Inflammatory macrophage (primary cell): ENCODE measurements at regions not wholly inside any gene's neighbourhood (a gene's known extent, or its start where the extent isn't known, plus 50 kb on each side); places are given as distances from the start of the nearest gene placed in this dataset.
"Not testable (repeated sequence)": the region's sequence is repeated elsewhere in the genome, so short reads cannot be mapped to it uniquely, and the experiment has no call there.

Experiments
- DNase-seq, 2 donors: peaks; one replicate each; pipeline ENCODE4 v3.0.0-alpha.2; 2020 to 2022

DNA sequence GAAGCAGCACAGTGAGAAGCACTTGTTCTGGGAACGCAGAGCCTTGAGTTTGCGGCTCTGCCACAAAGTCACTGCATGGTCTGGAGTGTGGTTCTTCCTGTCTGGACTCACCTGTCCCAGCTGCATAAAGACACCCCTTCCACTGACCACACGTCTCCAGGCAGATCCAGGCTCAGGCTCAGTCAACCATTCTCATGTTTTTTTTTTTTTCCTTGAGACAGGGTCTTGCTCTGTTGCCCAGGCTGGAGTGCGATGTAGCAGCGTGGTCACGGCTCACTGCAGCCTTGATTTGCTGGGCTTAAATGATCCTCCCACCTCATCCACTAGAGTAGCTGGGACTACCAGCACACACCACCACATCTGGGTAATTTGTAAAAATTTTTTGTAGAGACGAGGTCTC lies 102.9 kb upstream of the KLF4 start:
- DNase-seq = no peak

DNA sequence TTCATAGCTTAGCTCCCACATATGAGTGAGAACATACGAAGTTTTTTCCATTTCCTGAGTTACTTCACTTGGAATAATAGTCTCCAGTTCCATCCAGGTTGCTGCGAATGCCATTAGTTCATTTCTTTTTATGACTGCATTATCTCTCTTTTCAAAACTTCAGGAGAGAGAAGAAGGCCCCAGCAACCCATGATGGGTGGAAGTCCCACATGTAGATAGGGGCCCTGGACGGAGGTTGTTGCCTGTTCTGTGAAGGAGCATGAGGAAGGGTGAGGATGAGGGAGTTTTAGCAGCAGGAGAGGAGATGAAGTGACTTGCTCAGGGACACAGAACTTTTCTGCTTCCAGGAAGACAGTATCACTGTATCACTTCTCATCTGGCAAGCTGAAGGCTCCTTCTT lies 102.2 kb upstream of the KLF4 start:
- DNase-seq = no peak

DNA sequence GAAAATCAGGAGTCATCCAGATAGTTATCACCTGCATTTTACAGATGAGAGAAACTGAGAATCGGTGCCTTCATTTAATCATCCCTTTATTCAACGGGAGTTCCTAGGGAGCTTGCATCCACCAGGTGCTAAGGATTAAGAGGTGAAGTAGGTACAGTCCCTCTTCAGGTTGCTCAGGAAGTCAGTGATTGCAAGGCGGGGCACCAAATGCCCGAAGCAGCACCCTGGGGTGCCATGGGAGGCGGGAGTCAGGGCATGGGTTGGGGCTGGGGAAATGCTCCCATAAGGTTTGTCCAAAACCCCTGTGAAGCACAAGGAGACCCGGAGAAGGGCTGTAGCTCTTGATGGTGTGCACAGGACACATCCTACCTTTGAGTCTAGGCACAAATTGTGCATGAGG lies 98.8 kb upstream of the KLF4 start:
- DNase-seq = no peak

DNA sequence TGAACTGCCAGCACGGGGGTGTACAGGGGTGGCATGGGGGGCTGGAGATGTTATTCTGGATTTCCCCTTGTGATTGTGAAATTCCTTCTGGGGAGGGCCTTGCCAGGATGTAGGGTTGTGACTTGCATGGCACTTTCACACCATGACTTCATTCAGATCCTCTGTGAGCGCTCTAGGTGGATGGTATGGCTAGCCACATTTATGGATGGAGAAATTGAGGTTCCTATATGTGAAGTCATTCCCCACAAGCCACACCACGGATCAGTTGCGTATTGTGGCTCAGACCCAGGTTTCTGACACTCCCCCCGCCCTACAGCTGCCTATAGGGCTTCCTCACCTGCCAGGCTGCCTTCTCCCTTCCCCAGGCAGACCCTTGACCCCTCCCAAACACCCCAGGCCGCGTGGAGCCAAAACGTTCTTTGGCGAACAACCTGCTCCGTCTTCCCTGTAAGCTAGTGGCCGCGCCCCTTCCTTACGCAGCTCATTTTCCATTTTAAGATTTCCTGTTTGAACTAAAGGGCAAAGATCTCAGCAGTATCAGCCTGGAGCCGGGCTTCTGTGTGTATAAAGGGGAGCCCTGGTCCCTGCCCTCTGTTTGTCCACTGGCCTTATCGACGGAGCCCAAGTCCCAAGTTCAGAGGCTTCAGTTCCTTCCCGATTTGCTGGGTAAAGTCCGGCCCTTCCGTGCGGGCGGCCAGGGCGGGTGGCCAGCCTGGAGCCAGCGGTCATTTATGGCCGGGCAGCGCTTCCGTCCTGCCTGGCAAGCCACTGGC lies 97.8 kb upstream of the KLF4 start:
- peak; percentile 46 to 49 for DNase-seq

DNA sequence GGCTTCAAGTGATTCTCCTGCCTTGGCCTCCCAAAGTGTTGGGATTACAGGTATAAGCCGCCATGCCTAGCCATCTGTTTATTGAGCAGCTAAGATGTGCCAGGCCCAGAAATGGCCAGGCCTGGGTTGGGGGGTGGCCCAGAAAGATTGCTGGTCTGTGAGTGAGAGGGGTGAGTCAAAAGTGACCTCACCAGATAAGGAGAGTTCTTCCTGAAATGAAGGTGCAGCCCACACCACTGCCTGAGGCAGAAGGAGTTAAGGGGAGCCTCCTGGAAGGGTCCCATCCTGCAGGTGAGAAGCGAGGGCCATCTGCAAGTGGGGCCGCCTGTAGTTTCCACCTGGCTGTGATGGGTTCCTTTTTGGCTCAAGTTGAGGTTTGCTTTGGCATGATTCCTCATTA lies 96.9 kb upstream of the KLF4 start:
- DNase-seq = no peak

DNA sequence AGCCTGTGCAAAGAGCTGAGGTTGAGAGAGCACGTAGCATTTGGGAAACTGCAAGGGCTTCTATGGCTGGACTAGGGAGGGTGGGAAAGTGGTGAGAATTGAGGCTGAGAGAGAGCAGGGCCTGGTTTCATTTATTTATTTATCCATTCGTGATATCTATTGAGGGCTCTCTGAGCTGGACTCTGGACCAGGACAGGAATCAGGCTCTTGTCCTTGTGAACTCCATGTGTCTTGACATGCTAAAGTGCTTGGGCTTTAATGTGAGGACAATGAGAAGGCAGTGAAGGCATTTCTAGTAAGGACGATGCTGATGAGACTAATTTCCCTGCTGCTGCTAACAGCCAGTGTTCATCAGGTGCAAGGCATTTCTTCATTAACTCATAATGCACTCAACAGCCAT lies 95.9 kb upstream of the KLF4 start:
- DNase-seq = no peak

DNA sequence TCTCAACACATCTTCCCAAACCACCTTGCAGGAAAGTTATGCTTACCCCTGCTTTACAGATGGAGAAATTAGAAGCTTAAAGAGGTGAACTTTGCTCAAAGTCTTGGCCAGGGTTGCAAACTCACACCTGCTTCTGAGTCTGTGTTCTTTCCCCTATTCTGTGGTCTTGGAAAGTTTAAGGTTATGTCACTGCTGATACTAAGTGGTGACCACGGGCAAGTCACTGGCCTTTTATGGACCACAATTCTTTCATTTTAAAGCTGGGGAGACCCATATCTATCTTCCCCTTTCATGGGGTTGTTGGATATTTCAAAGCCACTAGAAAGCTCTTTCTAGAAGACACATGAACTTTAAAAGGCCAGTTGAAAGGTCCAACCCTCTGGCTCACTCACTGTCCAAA lies 95.4 kb upstream of the KLF4 start:
- no peak for DNase-seq

DNA sequence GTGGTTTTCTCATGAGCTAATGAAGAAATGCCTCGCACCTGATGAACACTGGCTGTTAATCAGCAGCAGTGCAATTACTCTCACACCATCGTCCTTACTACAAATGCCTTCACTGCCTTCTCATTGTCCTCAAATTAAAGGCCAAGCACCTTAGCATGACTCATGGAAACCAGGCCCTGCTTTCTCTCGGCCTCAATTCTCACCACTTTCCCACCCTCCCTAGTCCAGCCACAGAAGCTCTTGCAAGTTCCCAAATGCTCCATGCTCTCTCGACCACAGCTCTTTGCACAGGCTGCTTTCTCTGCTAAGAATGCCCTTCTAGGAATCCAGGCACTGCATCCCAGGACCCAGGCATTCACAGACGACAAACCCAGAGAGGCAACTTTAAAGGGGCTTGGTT lies 94.6 kb upstream of the KLF4 start:
- DNase-seq = no peak

DNA sequence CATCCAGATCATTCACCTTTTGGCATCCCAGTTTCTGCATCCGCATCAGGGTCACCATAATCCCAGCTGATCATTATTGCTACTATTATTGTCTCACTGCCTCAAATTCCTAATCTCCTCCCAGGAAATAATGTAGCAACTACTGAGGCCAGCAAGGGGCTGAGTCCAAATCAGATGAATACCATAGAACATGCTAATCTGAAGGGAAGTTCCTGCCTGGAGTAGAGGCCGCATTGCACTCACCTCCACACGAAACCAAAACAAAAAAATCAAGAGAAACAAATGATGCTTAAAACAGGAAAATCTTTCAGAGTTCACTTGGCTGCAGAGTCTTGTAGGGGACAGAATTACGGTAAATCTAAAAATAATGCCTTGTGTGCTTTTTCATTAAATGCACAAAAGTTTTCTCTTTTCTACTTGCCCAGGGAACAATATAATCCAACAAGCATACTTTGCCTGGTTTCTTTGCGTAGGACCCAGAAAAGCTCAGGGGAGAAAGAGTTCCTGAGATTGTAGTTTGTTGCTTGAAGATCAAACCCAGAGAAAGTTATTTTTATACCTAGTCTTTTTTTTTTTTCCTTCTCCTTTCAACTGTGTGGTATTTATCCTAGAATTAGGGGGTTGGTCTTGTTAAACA lies 87.7 kb upstream of the KLF4 start:
- DNase-seq = no peak

DNA sequence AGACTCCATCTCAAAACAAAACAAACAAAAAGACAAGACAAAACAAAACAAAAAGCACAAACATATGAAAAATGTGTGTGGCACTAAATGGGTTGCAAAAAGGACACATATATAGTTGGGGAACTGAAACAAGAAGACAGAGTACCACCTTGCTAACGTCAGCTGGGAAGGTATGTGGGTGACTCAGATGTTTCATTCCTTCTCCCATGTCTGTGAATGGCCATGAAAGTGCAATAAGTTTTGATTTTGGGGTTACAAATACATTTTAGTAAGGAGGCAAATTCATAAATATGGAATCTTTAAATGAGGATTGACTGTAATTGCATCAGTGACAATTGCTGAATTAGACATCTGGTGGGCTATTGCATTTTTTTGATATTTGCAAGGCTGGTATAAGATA lies 81.6 kb upstream of the KLF4 start:
- DNase-seq = no peak

DNA sequence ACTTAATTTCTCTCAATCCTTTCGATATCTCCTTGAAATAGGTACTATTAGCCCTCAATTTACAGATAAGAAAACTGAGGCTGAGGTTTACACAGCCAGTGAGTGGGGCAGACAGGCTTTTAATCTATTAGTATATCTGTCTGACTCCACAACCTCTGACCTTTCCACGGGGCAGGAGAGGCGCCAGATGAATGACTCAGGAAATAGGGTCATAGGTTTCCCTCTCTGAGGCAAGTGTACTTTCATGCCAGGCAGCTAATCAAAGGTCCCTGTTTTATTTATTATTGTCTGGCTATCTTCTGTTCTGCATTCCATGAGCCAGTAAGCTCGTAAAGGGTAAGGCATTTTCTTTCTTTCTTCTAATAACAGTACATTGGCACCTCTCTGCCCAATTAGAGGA lies 79.6 kb upstream of the KLF4 start:
- no peak for DNase-seq

DNA sequence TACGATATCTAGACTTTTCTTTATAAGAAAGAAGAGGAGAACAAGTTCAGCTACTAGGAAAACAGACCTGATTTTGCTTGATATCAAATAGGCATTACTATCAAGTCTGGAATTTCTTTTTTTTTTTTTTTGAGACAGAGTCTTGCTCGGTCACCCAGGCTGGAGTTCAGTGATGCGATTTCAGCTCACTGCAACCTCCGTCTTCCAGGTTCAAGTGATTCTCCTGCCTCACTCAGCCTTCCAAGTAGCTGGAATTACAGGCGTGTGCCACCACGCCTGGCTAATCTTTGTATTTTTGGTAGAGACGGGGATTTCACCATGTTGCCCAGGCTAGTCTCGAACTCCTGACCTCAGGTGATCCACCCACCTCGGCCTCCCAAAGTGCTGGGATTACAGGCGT lies 78.8 kb upstream of the KLF4 start:
- not testable (repeated sequence) for DNase-seq

DNA sequence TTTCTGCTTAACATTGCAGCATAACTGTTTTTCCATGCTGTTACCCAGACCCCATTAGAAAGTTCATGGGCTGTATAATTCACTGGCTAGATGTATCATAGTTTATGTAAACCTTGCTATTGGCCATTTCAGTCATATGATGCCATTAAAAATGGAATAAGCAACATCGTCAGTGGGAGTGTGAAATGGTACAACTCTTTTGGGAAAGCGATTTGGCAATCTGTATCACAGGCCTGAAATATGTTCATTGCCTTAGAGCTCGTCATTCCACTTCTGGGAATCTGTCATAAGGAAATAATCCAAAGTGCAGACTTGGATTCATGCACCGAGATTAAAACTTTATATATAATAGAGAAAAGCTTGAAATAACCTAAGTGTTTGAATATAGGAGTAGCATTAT lies 77.9 kb upstream of the KLF4 start:
- no peak for DNase-seq

DNA sequence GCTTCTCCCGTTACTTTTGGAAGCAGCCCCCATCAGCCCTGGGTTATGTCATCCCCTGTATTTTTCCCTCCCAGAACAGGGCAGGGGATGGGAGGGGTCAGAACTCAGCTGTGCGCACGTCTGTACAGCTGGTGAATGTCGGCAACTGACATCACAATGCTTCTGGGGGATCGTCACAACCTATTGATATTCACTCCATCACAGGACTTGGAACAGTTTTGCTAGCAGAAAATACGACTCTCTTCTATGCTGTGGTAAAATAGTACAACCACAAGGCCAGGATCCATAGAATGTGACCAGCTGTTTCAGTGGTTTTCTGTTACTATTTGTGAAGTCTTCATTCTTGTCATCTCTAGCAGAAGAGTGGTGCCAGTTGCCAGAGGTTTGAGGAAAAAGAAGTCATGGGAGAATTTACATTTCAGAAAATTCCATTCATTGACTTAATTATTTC lies 77.1 kb upstream of the KLF4 start:
- DNase-seq = no peak

DNA sequence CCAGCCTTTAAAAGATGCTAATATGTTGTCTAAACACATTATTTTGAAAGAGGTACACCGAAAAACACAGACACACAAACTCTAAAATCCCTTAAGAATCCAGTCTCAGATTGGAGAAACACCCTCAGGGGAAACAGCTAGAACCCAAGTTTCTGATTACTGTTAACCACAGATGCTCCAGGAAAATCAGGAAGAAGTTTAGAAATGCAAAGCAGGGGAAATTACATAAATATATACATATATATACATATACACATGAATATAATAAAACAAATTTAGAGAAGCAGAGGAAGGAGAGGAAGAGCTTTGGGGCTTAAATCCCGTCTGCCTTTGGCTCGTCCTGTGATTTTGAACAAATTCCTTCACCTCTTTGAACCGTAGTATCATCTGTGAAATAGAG lies 73.2 kb upstream of the KLF4 start:
- no peak for DNase-seq

DNA sequence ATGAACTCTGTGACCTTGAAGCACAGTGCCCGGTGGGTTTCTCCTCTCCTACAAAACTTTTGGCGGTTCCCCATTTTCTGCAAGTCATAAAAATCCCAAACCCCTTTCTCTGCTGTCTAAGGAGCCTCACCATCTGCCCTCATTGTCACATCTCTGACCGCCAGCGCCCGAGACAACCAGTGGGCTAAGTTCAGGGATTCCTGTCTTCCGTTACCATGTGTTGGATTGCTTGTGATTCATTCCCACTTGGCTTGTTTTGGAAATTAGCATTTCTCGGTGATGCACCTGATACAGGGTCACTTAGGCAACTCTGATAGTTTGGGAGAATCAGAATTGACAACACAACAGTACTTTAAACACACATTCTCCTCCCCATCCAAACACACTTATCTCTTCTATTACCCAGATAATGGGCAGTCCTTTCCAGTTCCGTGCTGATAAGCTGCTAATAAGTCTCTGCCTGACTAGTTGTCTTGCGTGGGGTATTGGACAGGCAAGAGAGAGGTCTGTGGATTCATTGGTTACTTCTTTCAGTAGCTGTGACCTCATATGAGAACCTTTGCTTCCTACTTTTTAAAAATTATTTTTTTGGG lies 70.0 kb upstream of the KLF4 start:
- no peak for DNase-seq

DNA sequence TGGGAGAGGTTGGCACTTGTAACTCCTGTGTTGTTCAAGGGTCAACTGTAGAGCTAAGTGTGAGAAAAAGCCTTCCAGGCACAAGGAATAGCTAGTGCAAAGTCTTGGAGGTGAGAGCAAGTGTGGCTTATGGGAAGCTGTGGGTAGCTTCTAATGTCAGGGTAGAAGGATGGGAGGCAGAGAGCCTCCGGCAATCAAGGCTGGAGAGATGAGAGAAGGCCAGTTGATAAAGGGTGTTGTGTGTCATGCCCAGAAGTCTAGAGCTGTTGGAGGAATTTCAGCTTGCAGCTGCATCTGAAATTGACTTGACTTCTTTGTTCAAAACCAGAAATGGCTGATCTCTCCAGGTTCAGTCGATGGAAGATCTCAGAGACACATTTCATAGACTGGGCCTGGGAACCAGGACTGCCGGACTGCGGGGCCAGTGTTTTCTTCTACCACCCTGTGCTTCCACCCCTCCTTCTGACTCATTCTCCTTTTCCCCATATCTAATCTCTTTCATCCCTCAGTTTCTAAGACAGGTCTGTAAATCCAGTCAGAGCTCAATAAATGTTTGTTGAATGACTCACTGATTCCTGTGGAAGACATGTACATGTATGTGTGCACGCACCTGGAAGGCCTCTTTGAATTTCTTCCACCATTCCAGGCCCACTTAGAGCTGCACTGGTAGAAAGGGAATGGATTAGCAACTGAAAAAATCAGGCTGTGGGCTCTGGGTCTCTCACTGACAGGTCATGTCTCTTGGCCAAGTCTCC lies 67.8 kb upstream of the KLF4 start:
- DNase-seq = no peak

DNA sequence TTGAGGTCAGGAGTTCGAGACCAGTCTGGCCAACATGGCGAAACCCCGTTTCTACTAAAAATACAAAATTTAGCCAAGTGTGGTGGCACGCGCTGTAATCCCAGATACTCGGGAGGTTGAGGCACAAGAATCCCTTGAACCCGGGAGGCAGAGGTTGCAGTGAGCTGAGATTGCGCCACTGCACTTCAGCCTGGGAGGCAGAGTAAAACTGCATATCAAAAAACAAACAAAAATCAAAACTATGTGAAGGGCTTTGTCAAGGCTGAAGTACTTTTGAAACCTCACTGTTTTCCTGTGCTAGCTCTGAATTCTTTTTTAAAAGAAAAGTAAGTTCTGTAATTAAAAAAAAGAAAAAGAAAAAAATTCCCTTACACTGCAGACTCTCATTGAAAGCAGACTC lies 65.1 kb upstream of the KLF4 start:
- DNase-seq = no peak

DNA sequence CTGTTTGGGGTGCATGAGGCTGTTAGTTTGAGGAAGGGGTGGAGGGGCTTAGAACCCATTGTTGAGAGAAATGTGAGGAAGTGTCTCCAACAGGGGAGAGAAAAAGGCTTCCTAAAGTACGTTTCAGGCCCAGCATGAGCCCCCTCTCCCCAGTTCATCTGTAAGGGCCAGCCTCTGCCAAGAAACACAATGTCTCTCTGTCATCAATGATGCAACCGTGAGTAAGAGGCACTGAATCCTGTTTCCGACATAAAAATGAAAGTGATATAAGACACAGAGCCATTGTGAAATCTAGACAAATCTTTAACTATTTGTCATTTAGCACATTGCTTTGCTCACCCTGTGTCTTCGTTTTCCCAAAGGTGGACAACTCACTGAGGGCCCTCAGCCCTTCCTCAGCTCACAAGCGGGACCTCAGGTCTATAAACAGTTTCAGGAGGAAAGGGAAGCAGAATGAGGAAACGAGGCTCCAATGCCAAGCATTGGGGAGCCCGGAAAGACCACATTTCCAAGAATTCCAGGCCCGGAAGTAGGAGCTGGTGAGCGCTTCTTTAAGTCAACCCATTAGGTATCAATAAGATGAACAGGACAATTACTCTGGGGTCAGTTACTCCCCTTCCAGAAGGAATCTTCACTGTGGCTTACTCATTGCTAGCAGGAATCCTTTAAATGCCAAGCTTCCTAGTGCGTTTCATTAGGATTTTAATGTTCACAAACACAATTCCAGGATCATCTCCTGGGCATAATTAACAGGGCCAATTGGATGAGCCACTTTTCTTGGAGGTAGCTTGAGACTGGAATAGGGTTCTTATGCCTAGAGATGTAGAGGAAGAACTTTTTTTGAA lies 59.0 kb upstream of the KLF4 start:
- peak; percentile 84 to 89 for DNase-seq

DNA sequence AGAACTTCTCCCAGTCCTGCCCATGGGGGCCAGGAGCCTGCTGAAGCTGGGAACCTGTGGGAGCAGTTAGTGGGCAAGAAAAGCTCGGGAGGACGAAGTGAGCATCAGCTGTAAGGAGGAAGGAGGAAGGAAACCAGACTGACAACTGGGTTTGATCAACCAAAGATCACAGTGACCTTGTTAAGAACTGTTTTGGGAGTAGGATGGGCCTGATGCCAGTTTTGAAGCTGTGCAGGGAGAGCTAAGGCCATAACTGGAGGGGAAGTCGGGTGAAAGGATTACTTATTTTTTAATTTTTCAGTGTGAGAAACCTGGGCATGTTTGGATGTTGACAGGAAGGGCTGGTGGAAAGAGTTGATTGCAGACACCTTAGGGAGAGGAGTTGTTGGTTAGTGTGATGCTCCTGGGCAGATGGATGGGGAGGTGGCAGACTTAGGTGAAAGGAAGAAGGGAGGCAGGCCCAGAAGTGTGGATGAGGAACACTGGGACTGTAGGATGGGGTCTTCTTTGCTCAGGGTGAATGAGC lies 58.3 kb upstream of the KLF4 start:
- no peak for DNase-seq

DNA sequence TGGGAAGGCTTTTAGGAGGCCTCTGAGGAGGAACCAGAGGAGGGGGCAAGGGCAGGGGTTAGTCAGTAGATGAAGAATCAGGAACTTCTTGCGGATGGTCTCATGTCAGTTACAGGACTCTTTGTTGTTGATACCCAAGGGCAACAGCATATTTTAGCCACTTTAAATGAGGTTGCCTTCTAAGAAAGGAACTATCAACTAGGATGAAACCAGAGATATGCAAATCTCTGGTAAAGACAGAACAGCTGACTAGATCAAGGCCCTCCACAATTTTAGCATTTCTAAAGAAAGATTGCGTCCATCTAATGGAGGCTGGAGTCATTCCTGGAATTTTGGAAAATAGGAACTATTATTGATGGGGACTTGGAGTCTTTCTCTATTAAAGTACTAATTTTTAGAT lies 57.7 kb upstream of the KLF4 start:
- DNase-seq = no peak

DNA sequence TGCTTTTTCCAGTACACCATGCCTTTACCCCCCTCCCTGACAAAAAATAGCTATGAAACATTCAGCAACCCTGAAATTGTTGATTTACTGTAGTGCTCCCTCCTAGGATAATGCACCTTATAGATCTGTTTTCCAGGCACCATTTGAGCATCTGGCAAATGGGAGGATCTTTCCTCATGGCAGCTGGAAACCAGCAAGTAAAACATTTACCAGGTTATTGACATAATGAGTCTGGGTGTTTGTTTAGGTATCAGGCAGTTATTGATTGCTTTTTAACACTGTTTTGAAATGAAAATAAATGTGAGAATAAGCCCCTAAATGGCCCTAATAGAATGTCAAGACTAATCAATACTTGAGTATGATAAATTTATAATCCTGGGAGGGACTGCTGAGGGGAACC lies 57.3 kb upstream of the KLF4 start:
- DNase-seq = no peak
